ENCODE measurements at regions not wholly inside any gene's neighbourhood (a gene's known extent, or its start where the extent isn't known, plus 50 kb on each side); places are given as distances from the start of the nearest gene placed in this dataset.

GRCh38 chr21:38597421-38597820 is 99.1 kb upstream of the ERG start:
- DNase-seq (ENCODE audit: low read depth): no peak
- TF ChIP-seq CTCF (IDR thresholded peaks at IDR 0.05; ENCODE audit: insufficient read depth, low read length): no peak
- H3K4me3 ChIP-seq (ENCODE audit: low read depth, low read length): no peak overlapping the region

- no peak overlapping the region for H3K4me3 ChIP-seq (ENCODE audit: low read depth, low read length)
- no peak for TF ChIP-seq CTCF (IDR thresholded peaks at IDR 0.05; ENCODE audit: insufficient read depth, low read length)
- no peak for DNase-seq (ENCODE audit: low read depth)
Measured at GRCh38 chr21:38598413-38598812, 100.1 kb upstream of the ERG start.

- no peak overlapping the region for H3K4me3 ChIP-seq (ENCODE audit: low read depth, low read length)
- DNase-seq (ENCODE audit: low read depth): no peak
- TF ChIP-seq CTCF (IDR thresholded peaks at IDR 0.05; ENCODE audit: insufficient read depth, low read length): no peak
Measured at GRCh38 chr21:38599381-38599975, 101.2 kb upstream of the ERG start.

- DNase-seq (ENCODE audit: low read depth): no peak
- H3K4me3 ChIP-seq (ENCODE audit: low read depth, low read length): no peak overlapping the region
- TF ChIP-seq CTCF (IDR thresholded peaks at IDR 0.05; ENCODE audit: insufficient read depth, low read length): no peak
Measured at GRCh38 chr21:38600106-38600505, 101.8 kb upstream of the ERG start.

GRCh38 chr21:38605236-38605635 is 107.0 kb upstream of the ERG start:
- DNase-seq (ENCODE audit: low read depth): no peak
- no peak for TF ChIP-seq CTCF (IDR thresholded peaks at IDR 0.05; ENCODE audit: insufficient read depth, low read length)
- no peak overlapping the region for H3K4me3 ChIP-seq (ENCODE audit: low read depth, low read length)

GRCh38 chr21:38609580-38609979 is 111.3 kb upstream of the ERG start:
- TF ChIP-seq CTCF (IDR thresholded peaks at IDR 0.05; ENCODE audit: insufficient read depth, low read length): no peak
- DNase-seq (ENCODE audit: low read depth): no peak
- H3K4me3 ChIP-seq (ENCODE audit: low read depth, low read length): no peak overlapping the region

GRCh38 chr21:38610623-38611251 is 112.5 kb upstream of the ERG start:
- TF ChIP-seq CTCF (IDR thresholded peaks at IDR 0.05; ENCODE audit: insufficient read depth, low read length): no peak
- H3K4me3 ChIP-seq (ENCODE audit: low read depth, low read length): no peak overlapping the region
- DNase-seq (ENCODE audit: low read depth): no peak

Data from fibroblast of the aortic adventitia (primary cell).